Fibroblast of peridontal ligament (primary cell): ENCODE measurements at regions not wholly inside any gene's neighbourhood (a gene's known extent, or its start where the extent isn't known, plus 50 kb on each side); places are given as distances from the start of the nearest gene placed in this dataset.
"Not testable (repeated sequence)": the region's sequence is repeated elsewhere in the genome, so short reads cannot be mapped to it uniquely, and the experiment has no call there.

Experiments
- DNase-seq: peaks from one replicate; pipeline ENCODE4 v3.0.0-alpha.2; 2010; ENCODE audit errors: extremely low read depth

GRCh38 chr5:98301547-98301946 is 471.9 kb upstream of the RGMB start:
- no peak for DNase-seq

- peak; percentile 65 for DNase-seq
Observed at GRCh38 chr5:98307811-98308210, 465.7 kb upstream of the RGMB start.

GRCh38 chr5:98308231-98308630 is 465.2 kb upstream of the RGMB start:
- DNase-seq: no peak

GRCh38 chr5:98308960-98309359 is 464.5 kb upstream of the RGMB start:
- DNase-seq: peak; percentile 21

GRCh38 chr5:98309785-98310598 is 463.5 kb upstream of the RGMB start:
- DNase-seq: peak; percentile 93

- peak; percentile 79 for DNase-seq
Observed at GRCh38 chr5:98314292-98314691, 459.2 kb upstream of the RGMB start.

- DNase-seq: no peak
Observed at GRCh38 chr5:98318386-98318785, 455.1 kb upstream of the RGMB start.

GRCh38 chr5:98319299-98320011 is 454.0 kb upstream of the RGMB start:
- DNase-seq: no peak

- no peak for DNase-seq
Observed at GRCh38 chr5:98320343-98320742, 453.1 kb upstream of the RGMB start.

GRCh38 chr5:98321361-98321760 is 452.1 kb upstream of the RGMB start:
- DNase-seq: no peak

- DNase-seq: not testable (repeated sequence)
Observed at GRCh38 chr5:98325187-98325586, 448.3 kb upstream of the RGMB start.

GRCh38 chr5:98328015-98328414 is 445.4 kb upstream of the RGMB start:
- no peak for DNase-seq

GRCh38 chr5:98330871-98331270 is 442.6 kb upstream of the RGMB start:
- no peak for DNase-seq

- no peak for DNase-seq
Observed at GRCh38 chr5:98333921-98334320, 439.5 kb upstream of the RGMB start.

GRCh38 chr5:98334946-98335345 is 438.5 kb upstream of the RGMB start:
- no peak for DNase-seq

GRCh38 chr5:98339141-98339848 is 434.2 kb upstream of the RGMB start:
- DNase-seq: no peak

GRCh38 chr5:98341038-98342032 is 432.1 kb upstream of the RGMB start:
- DNase-seq: peak; percentile 94

- not testable (repeated sequence) for DNase-seq
Observed at GRCh38 chr5:98342958-98343660, 430.4 kb upstream of the RGMB start.

- peak; percentile 79 for DNase-seq
Observed at GRCh38 chr5:98349251-98349989, 424.0 kb upstream of the RGMB start.

- no peak for DNase-seq
Observed at GRCh38 chr5:98349990-98350365, 423.5 kb upstream of the RGMB start.
